Keratinocyte (primary cell): ENCODE measurements at regions not wholly inside any gene's neighbourhood (a gene's known extent, or its start where the extent isn't known, plus 50 kb on each side); places are given as distances from the start of the nearest gene placed in this dataset.

Experiments used
- DNase-seq: peaks from one replicate; pipeline ENCODE4 v3.0.0-alpha.2; 2011; ENCODE audit warnings: low read depth, missing footprints, low spot score
- FAIRE-seq: peaks from 2 replicates; lab custom pipeline; 2011; peaks lifted over from hg19 to GRCh38; lab: Jason Lieb, UNC
- H2AFZ ChIP-seq: 2 replicates; pipeline ENCODE4 v1.6.0; 2012; ENCODE audit warnings: low read length, control low read depth, inconsistent platforms; ENCODE audit not compliant: control insufficient read depth
- H3K27ac ChIP-seq: 2 replicates; pipeline ENCODE4 v1.5.1; 2011; ENCODE audit warnings: low read length; ENCODE audit not compliant: control insufficient read depth, insufficient read depth
- H3K27me3 ChIP-seq: 3 replicates; pipeline ENCODE4 v1.6.0; 2011; ENCODE audit warnings: low read length; ENCODE audit not compliant: control insufficient read depth, insufficient read depth; ENCODE audit errors: extremely low read depth
- H3K36me3 ChIP-seq, 2 experiments: 2 replicates in 1 of 2; 3 replicates in 1 of 2; pipeline ENCODE4 v1.5.1; 2011; ENCODE audit warnings: low read length in 2 of 2, mild to moderate bottlenecking in 1 of 2; ENCODE audit not compliant: control insufficient read depth in 2 of 2, insufficient read depth in 2 of 2; ENCODE audit errors: extremely low read depth in 1 of 2
- H3K4me1 ChIP-seq: 3 replicates; pipeline ENCODE4 v1.5.1; 2011; ENCODE audit warnings: low read length; ENCODE audit not compliant: control insufficient read depth, insufficient read depth; ENCODE audit errors: extremely low read depth
- H3K4me2 ChIP-seq: 3 replicates; pipeline ENCODE4 v1.6.0; 2011; ENCODE audit warnings: low read depth, low read length; ENCODE audit not compliant: control insufficient read depth, insufficient read depth; ENCODE audit errors: extremely low read depth
- H3K4me3 ChIP-seq, 3 experiments: fragments of 200-600 bp in 1 of 3; sonication (generic) in 1 of 3; 2 replicates in 2 of 3; 3 replicates in 1 of 3; pipeline ENCODE4 v1.5.1; 2011 to 2016; ENCODE audit warnings: low read length in 3 of 3, mild to moderate bottlenecking in 3 of 3, control low read depth in 2 of 3, inconsistent platforms in 1 of 3, low read depth in 1 of 3, mixed read lengths in 1 of 3, mixed run types in 1 of 3, moderate library complexity in 1 of 3; ENCODE audit not compliant: control insufficient read depth in 2 of 3, insufficient read depth in 2 of 3; ENCODE audit errors: extremely low read depth in 1 of 3
- H3K79me2 ChIP-seq: 2 replicates; pipeline ENCODE4 v1.6.0; 2012; ENCODE audit warnings: low read length; ENCODE audit not compliant: control insufficient read depth, insufficient read depth
- H3K9ac ChIP-seq: 3 replicates; pipeline ENCODE4 v1.6.0; 2011; ENCODE audit warnings: low read length; ENCODE audit not compliant: control insufficient read depth, insufficient read depth; ENCODE audit errors: extremely low read depth
- H3K9me1 ChIP-seq: 3 replicates; pipeline ENCODE4 v1.6.0; 2011; ENCODE audit warnings: low read length; ENCODE audit not compliant: control insufficient read depth, insufficient read depth; ENCODE audit errors: extremely low read depth
- H3K9me3 ChIP-seq: 2 replicates; pipeline ENCODE4 v1.5.1; 2012; ENCODE audit warnings: low read depth, low read length; ENCODE audit not compliant: control insufficient read depth
- H4K20me1 ChIP-seq: 3 replicates; pipeline ENCODE4 v1.6.0; 2011; ENCODE audit warnings: low read length; ENCODE audit not compliant: control insufficient read depth, insufficient read depth; ENCODE audit errors: extremely low read depth
- CTCF ChIP-seq, 3 experiments: IDR thresholded peaks in 1 of 3; conservative IDR thresholded peaks in 1 of 3; optimal IDR thresholded peaks in 1 of 3; 2 replicates in 2 of 3; 3 replicates in 1 of 3; pipeline versions ENCODE3 to v1.5.1; 2011; ENCODE audit warnings: low read length in 3 of 3, mild to moderate bottlenecking in 3 of 3, moderate library complexity in 2 of 3, control low read depth in 1 of 3, inconsistent platforms in 1 of 3; ENCODE audit not compliant: insufficient read depth in 2 of 3; ENCODE audit errors: extremely low read depth in 1 of 3
- EZH2 ChIP-seq: IDR thresholded peaks from one replicate; pipeline ENCODE4 v1.6.1; 2012; ENCODE audit warnings: inconsistent platforms, mild to moderate bottlenecking, low read length, moderate library complexity
- dilution Hi-C: fragments of 300-500 bp; cut with MboI; formaldehyde crosslinking; loops from one replicate; pipeline ENCODE4 v1.7.0; 2020; ENCODE audit warnings: low sequenced_read_pairs; ENCODE audit not compliant: extremely low pct_ligation_motif_present

- FAIRE-seq (no peak), DNase-seq (no peak)
- H3K9ac ChIP-seq: no peak overlapping the region
- dilution Hi-C loops: no loop called here
- H3K9me3 ChIP-seq: no peaks in the 10 kb centered on the region
- H3K79me2 ChIP-seq: no peaks in the 10 kb centered on the region
- no peak overlapping the region for H2AFZ ChIP-seq
- H3K27ac ChIP-seq: no peak overlapping the region
- peaks cover 7% of the 10 kb centered on the region for H3K4me1 ChIP-seq
- no peaks in the 10 kb centered on the region for H3K9me1 ChIP-seq
- H3K4me3 ChIP-seq: no peak overlapping the region
- H3K36me3 ChIP-seq: no peaks in the 10 kb centered on the region
- TF ChIP-seq EZH2 (no peak), CTCF (optimal IDR thresholded peaks at IDR 0.05 in 1 of 3, IDR thresholded peaks at IDR 0.05 in 1 of 3, conservative IDR thresholded peaks at IDR 0.05 in 1 of 3; ENCODE audit: extremely low read depth in 1 of 3, insufficient read depth in 2 of 3, low read length in 3 of 3) (no peak)
- H3K27me3 ChIP-seq: no peaks in the 10 kb centered on the region
- H4K20me1 ChIP-seq: no peaks in the 10 kb centered on the region
- no peak overlapping the region for H3K4me2 ChIP-seq
These were observed 90.8 kb downstream of the PCDH1 start for GRCh38 chr5:141787376-141787775.

GRCh38 chr5:141786700-141787099 is 91.5 kb downstream of the PCDH1 start:
- no peaks in the 10 kb centered on the region for H3K36me3 ChIP-seq

More at GRCh38 chr5:141786700-141787099, 91.5 kb downstream of the PCDH1 start:
- FAIRE-seq (no peak), DNase-seq (no peak)
- Histone ChIP-seq H3K9me3 (no peaks in the 10 kb centered on the region), H3K27ac (no peak overlapping the region), H3K9ac (no peak overlapping the region), H3K27me3 (no peaks in the 10 kb centered on the region), H2AFZ (no peak overlapping the region), H3K4me1 (peaks cover 7% of the 10 kb centered on the region), H3K9me1 (no peaks in the 10 kb centered on the region), H4K20me1 (no peaks in the 10 kb centered on the region), H3K4me2 (no peak overlapping the region), H3K79me2 (no peaks in the 10 kb centered on the region), H3K4me3 (no peak overlapping the region)
- TF ChIP-seq EZH2 (no peak), CTCF (optimal IDR thresholded peaks at IDR 0.05 in 1 of 3, IDR thresholded peaks at IDR 0.05 in 1 of 3, conservative IDR thresholded peaks at IDR 0.05 in 1 of 3; ENCODE audit: extremely low read depth in 1 of 3, insufficient read depth in 2 of 3, low read length in 3 of 3) (no peak)
- dilution Hi-C loops: no loop called here
